Lower leg skin (tissue), 4 donors: ENCODE measurements at regions not wholly inside any gene's neighbourhood (a gene's known extent, or its start where the extent isn't known, plus 50 kb on each side); places are given as distances from the start of the nearest gene placed in this dataset.

Experiments
- DNase-seq, 2 donors: peaks; one replicate each; pipeline ENCODE4 v3.0.0-alpha.2; 2019; ENCODE audit warnings: low spot score in 2 of 2
- H3K4me3 ChIP-seq: fragments of 200-600 bp; sonication (generic); 2 replicates; pipeline ENCODE4 v1.5.1; 2017; ENCODE audit warnings: mild to moderate bottlenecking, low read depth; ENCODE audit not compliant: poor library complexity, severe bottlenecking
- CTCF ChIP-seq, 3 donors: fragments of 450-650 bp; IDR thresholded peaks; one replicate each; pipeline ENCODE4 v1.5.1; 2016; ENCODE audit warnings: antibody characterized with exemption in 3 of 3, mild to moderate bottlenecking in 3 of 3, moderate library complexity in 2 of 3
- POLR2A ChIP-seq, 2 donors: fragments of 450-650 bp; IDR thresholded peaks; one replicate each; pipeline ENCODE4 v1.6.1; 2016 to 2017; ENCODE audit warnings: antibody characterized with exemption in 2 of 2, mild to moderate bottlenecking in 1 of 2, moderate library complexity in 1 of 2
- WGBS, 2 donors: methylation state at CpG; one replicate each; pipeline ENCODE4 v1.1.5; 2018; 5-methylcytosine and 5-hydroxymethylcytosine counted together
- intact Hi-C: fragments of 100-400 bp; cut with DNase I; formaldehyde crosslinking; loops from one replicate; pipeline ENCODE4 v1.15.0; 2023; ENCODE audit warnings: low total_unique reads

GRCh38 chr10:120650705-120651399 lies 193.8 kb downstream of the PLPP4 start:
- no peak for DNase-seq
- TF ChIP-seq CTCF (IDR thresholded peaks at IDR 0.05) (no peak), POLR2A (IDR thresholded peaks at IDR 0.05) (no peak)
- intact Hi-C loops, result no loop called here
- no peak overlapping the region for H3K4me3 ChIP-seq
- WGBS, 2 donors, result 70 to 76% methylated on average over 7 of the region's 7 CpGs

GRCh38 chr10:120656107-120656506 lies 195.1 kb upstream of the WDR11 start:
- no peak for TF ChIP-seq POLR2A (IDR thresholded peaks at IDR 0.05)
- TF ChIP-seq CTCF (IDR thresholded peaks at IDR 0.05), result no peak
- WGBS, 2 donors, result 82 to 83% methylated on average over 2 of the region's 2 CpGs
- intact Hi-C loops, result no loop called here
- no peak for DNase-seq
- no peak overlapping the region for H3K4me3 ChIP-seq

- intact Hi-C loops, result no loop called here
- no peak overlapping the region for H3K4me3 ChIP-seq
- no peak for DNase-seq
- 23 to 25% methylated on average over 3 of the region's 3 CpGs for WGBS, 2 donors
- TF ChIP-seq POLR2A (IDR thresholded peaks at IDR 0.05) (no peak), CTCF (IDR thresholded peaks at IDR 0.05) (no peak)
These were observed 193.8 kb upstream of the WDR11 start for GRCh38 chr10:120657371-120657770.

- DNase-seq, result no peak
- TF ChIP-seq POLR2A (IDR thresholded peaks at IDR 0.05), result no peak
- TF ChIP-seq CTCF (IDR thresholded peaks at IDR 0.05), result no peak
- WGBS, 2 donors, result 61 to 64% methylated on average over 4 of the region's 4 CpGs
- no peak overlapping the region for H3K4me3 ChIP-seq
- intact Hi-C loops, result no loop called here
These were observed 191.9 kb upstream of the WDR11 start for GRCh38 chr10:120658943-120659885.

GRCh38 chr10:120666308-120666707 lies 184.9 kb upstream of the WDR11 start:
- no peak for DNase-seq
- intact Hi-C loops, result no loop called here
- H3K4me3 ChIP-seq, result no peak overlapping the region
- WGBS, 2 donors, result 90 to 91% methylated on average over 4 of the region's 4 CpGs
- TF ChIP-seq CTCF (IDR thresholded peaks at IDR 0.05), result no peak
- TF ChIP-seq POLR2A (IDR thresholded peaks at IDR 0.05), result no peak
